HEK293 (cell line): ENCODE measurements at regions not wholly inside any gene's neighbourhood (a gene's known extent, or its start where the extent isn't known, plus 50 kb on each side); places are given as distances from the start of the nearest gene placed in this dataset.

Experiments
- KLF16 ChIP-seq: fragments of 450-650 bp; formaldehyde crosslinking; IDR thresholded peaks from 2 replicates; pipeline ENCODE4 v1.5.1; 2017; ENCODE audit warnings: missing biosample characterization, missing genetic modification characterization
- ZNF146 ChIP-seq: fragments of 450-650 bp; formaldehyde crosslinking; IDR thresholded peaks from 2 replicates; pipeline ENCODE4 v1.5.1; 2016; ENCODE audit warnings: missing biosample characterization, missing genetic modification characterization
- ZNF155 ChIP-seq: fragments of 450-650 bp; formaldehyde crosslinking; IDR thresholded peaks from 2 replicates; pipeline ENCODE4 v1.5.1; 2016; ENCODE audit warnings: missing biosample characterization, missing genetic modification characterization
- ZNF2 ChIP-seq: fragments of 450-650 bp; formaldehyde crosslinking; IDR thresholded peaks from 2 replicates; pipeline ENCODE4 v1.5.1; 2016; ENCODE audit warnings: missing biosample characterization, missing genetic modification characterization
- ZNF202 ChIP-seq: fragments of 450-650 bp; formaldehyde crosslinking; IDR thresholded peaks from 2 replicates; pipeline ENCODE4 v1.5.1; 2016; ENCODE audit warnings: missing biosample characterization, missing genetic modification characterization, borderline replicate concordance
- ZNF302 ChIP-seq: fragments of 450-650 bp; formaldehyde crosslinking; IDR thresholded peaks from 2 replicates; pipeline ENCODE4 v1.5.1; 2016; ENCODE audit warnings: missing biosample characterization, missing genetic modification characterization, low read depth
- ZNF510 ChIP-seq: fragments of 450-650 bp; formaldehyde crosslinking; IDR thresholded peaks from 2 replicates; pipeline ENCODE4 v1.5.1; 2018; ENCODE audit warnings: mild to moderate bottlenecking, missing genetic modification characterization, missing biosample characterization; ENCODE audit not compliant: insufficient replicate concordance
- ZNF768 ChIP-seq: fragments of 450-650 bp; formaldehyde crosslinking; IDR thresholded peaks from 2 replicates; pipeline ENCODE4 v1.5.1; 2018; ENCODE audit warnings: missing biosample characterization, mild to moderate bottlenecking, missing genetic modification characterization
- TF ChIP-seq, protein P1 (sequence below): fragments of 450-650 bp; formaldehyde crosslinking; IDR thresholded peaks from 2 replicates; pipeline ENCODE4 v1.5.1; 2016; ENCODE audit warnings: missing biosample characterization, missing genetic modification characterization
- TF ChIP-seq, protein P2 (sequence below): fragments of 450-650 bp; formaldehyde crosslinking; conservative IDR thresholded peaks from 2 replicates; pipeline ENCODE4 v1.5.1; 2016; ENCODE audit warnings: low read depth, missing biosample characterization, missing genetic modification characterization
- TF ChIP-seq, protein P3 (sequence below): fragments of 450-650 bp; formaldehyde crosslinking; IDR thresholded peaks from 2 replicates; pipeline ENCODE4 v1.5.1; 2016; ENCODE audit warnings: missing biosample characterization, missing genetic modification characterization, borderline replicate concordance

DNA sequence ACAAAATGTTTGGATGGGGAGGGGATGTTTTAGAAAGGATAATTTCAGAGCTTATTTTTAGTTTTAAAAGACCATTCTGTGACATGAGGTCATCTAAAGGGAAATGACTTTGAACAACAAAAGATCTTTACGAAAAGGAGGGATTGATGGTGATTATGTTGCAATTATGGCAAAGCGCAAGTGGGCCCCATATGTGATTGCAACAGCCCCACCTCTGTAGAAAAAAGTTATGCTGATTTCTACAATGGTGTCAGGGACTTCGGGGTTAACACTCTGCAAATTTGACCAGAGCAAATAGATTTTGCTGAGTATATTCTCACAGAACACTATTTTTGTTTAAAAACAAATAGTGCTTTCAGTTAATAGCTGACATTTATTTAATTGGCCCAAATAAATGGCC lies 312.8 kb downstream of the NSG2 start:
- TF ChIP-seq ZNF510 (tag by site-specific recombination), result no peak
- TF ChIP-seq, protein P1, sequence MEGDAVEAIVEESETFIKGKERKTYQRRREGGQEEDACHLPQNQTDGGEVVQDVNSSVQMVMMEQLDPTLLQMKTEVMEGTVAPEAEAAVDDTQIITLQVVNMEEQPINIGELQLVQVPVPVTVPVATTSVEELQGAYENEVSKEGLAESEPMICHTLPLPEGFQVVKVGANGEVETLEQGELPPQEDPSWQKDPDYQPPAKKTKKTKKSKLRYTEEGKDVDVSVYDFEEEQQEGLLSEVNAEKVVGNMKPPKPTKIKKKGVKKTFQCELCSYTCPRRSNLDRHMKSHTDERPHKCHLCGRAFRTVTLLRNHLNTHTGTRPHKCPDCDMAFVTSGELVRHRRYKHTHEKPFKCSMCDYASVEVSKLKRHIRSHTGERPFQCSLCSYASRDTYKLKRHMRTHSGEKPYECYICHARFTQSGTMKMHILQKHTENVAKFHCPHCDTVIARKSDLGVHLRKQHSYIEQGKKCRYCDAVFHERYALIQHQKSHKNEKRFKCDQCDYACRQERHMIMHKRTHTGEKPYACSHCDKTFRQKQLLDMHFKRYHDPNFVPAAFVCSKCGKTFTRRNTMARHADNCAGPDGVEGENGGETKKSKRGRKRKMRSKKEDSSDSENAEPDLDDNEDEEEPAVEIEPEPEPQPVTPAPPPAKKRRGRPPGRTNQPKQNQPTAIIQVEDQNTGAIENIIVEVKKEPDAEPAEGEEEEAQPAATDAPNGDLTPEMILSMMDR (tag by site-specific recombination), result no peak
- TF ChIP-seq ZNF2, result no peak
- TF ChIP-seq, protein P2, sequence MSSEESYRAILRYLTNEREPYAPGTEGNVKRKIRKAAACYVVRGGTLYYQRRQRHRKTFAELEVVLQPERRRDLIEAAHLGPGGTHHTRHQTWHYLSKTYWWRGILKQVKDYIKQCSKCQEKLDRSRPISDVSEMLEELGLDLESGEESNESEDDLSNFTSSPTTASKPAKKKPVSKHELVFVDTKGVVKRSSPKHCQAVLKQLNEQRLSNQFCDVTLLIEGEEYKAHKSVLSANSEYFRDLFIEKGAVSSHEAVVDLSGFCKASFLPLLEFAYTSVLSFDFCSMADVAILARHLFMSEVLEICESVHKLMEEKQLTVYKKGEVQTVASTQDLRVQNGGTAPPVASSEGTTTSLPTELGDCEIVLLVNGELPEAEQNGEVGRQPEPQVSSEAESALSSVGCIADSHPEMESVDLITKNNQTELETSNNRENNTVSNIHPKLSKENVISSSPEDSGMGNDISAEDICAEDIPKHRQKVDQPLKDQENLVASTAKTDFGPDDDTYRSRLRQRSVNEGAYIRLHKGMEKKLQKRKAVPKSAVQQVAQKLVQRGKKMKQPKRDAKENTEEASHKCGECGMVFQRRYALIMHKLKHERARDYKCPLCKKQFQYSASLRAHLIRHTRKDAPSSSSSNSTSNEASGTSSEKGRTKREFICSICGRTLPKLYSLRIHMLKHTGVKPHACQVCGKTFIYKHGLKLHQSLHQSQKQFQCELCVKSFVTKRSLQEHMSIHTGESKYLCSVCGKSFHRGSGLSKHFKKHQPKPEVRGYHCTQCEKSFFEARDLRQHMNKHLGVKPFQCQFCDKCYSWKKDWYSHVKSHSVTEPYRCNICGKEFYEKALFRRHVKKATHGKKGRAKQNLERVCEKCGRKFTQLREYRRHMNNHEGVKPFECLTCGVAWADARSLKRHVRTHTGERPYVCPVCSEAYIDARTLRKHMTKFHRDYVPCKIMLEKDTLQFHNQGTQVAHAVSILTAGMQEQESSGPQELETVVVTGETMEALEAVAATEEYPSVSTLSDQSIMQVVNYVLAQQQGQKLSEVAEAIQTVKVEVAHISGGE (tag by site-specific recombination), result no peak
- TF ChIP-seq ZNF202 (tag by site-specific recombination), result no peak
- TF ChIP-seq ZNF155 (tag by site-specific recombination), result no peak
- no peak for TF ChIP-seq ZNF768
- TF ChIP-seq, protein P3, sequence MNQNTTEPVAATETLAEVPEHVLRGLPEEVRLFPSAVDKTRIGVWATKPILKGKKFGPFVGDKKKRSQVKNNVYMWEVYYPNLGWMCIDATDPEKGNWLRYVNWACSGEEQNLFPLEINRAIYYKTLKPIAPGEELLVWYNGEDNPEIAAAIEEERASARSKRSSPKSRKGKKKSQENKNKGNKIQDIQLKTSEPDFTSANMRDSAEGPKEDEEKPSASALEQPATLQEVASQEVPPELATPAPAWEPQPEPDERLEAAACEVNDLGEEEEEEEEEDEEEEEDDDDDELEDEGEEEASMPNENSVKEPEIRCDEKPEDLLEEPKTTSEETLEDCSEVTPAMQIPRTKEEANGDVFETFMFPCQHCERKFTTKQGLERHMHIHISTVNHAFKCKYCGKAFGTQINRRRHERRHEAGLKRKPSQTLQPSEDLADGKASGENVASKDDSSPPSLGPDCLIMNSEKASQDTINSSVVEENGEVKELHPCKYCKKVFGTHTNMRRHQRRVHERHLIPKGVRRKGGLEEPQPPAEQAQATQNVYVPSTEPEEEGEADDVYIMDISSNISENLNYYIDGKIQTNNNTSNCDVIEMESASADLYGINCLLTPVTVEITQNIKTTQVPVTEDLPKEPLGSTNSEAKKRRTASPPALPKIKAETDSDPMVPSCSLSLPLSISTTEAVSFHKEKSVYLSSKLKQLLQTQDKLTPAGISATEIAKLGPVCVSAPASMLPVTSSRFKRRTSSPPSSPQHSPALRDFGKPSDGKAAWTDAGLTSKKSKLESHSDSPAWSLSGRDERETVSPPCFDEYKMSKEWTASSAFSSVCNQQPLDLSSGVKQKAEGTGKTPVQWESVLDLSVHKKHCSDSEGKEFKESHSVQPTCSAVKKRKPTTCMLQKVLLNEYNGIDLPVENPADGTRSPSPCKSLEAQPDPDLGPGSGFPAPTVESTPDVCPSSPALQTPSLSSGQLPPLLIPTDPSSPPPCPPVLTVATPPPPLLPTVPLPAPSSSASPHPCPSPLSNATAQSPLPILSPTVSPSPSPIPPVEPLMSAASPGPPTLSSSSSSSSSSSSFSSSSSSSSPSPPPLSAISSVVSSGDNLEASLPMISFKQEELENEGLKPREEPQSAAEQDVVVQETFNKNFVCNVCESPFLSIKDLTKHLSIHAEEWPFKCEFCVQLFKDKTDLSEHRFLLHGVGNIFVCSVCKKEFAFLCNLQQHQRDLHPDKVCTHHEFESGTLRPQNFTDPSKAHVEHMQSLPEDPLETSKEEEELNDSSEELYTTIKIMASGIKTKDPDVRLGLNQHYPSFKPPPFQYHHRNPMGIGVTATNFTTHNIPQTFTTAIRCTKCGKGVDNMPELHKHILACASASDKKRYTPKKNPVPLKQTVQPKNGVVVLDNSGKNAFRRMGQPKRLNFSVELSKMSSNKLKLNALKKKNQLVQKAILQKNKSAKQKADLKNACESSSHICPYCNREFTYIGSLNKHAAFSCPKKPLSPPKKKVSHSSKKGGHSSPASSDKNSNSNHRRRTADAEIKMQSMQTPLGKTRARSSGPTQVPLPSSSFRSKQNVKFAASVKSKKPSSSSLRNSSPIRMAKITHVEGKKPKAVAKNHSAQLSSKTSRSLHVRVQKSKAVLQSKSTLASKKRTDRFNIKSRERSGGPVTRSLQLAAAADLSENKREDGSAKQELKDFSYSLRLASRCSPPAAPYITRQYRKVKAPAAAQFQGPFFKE (tag by site-specific recombination), result no peak
- no peak for TF ChIP-seq ZNF302 (tag by site-specific recombination)
- TF ChIP-seq ZNF146, result no peak
- no peak for TF ChIP-seq KLF16 (tag by site-specific recombination)
